ENCODE measurements at regions not wholly inside any gene's neighbourhood (a gene's known extent, or its start where the extent isn't known, plus 50 kb on each side); places are given as distances from the start of the nearest gene placed in this dataset.

GRCh38 chr13:68509734-68510621 lies 1279.8 kb upstream of the PCDH9 start:
- TF ChIP-seq POLR2A (IDR thresholded peaks at IDR 0.05) (no peak), CTCF (IDR thresholded peaks at IDR 0.05) (no peak), POLR2AphosphoS5 (IDR thresholded peaks at IDR 0.05) (no peak)

All from transverse colon (tissue), 4 donors.